SKM-1 (cell line): ENCODE measurements at regions not wholly inside any gene's neighbourhood (a gene's known extent, or its start where the extent isn't known, plus 50 kb on each side); places are given as distances from the start of the nearest gene placed in this dataset.

Source experiments
- DNase-seq: peaks from one replicate; lab custom pipeline; 2025; ENCODE audit not compliant: unreplicated experiment; lab: John Stamatoyannopoulos, UW

DNA sequence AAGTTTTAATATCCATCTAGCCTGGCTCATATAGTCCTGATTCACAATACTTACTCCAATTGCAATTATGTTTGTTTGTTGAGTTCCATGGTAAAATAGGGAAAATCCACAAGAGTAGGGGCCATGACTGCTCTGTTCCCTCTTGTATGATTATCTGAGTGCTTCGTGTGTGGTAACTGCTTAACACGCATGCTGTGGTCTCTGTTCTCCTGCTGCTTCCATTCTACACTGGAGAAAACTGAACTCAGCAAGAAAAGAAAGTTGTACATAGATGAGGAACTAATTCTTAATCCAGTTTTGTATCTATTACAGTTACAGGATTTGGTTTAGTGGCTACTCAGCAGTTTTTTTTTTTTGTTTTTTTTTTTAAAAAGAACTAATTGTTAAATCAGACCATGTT lies 223.0 kb upstream of the SATB1 start:
- DNase-seq = no peak

GRCh38 chr3:18645619-18646018 lies 220.5 kb upstream of the SATB1 start:
- no peak for DNase-seq

DNA sequence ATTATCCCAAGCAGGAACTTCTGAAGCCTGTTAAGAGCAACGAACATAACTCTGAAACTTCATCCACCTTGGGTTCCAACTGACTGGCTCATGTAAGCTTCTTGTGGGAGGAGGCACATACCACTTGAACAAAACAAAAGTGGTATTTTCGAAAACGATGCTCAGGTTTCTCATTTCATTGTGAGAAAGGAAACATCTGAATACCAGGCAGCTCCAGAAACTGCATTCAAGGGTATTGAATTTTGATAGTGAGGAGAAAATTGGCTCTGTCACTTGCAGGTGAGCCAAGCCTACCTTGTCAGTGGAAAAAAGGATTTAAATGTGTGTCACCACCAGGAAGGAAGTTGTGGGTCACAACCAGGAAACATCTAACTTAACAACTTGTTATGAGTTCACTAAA lies 218.1 kb upstream of the SATB1 start:
- no peak for DNase-seq

DNA sequence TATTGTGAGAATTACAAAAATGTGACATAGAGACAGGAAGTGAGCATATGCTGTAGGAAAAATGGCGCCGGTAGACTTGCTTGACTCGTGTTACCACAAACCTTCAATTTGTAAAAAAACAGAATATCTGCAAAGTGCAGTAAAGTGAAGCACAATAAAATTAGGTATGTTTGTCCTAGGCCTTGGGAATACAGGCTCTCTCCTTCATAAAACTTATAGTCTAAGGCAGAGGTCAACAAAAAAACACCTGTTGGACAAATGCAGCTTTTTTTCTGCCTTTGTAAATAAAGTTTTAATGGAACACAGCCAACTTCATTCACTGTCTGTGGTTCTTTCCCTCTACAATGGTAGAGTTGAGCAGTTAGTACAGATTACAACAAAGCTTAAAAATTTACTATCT lies 216.8 kb upstream of the SATB1 start:
- DNase-seq = no peak

DNA sequence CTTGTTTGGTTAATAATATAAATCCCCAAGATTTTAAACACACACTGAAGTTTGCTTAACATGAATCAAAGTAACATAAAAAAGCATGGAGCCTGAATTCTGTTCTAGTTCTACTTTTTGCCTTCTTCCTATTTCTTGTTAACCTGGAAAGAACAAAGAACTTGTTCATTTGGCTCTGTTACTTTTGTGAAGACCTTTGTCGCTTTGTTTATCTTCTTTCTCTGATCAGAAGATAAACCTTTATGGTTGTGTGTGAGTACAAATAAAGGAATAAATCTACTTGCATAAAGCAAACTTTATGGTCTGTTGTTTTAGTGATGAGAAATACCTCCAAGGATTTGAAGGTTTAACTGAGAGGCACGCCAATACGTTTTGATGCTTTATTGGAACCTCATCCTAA lies 210.1 kb upstream of the SATB1 start:
- DNase-seq = no peak

- no peak for DNase-seq
Measured at GRCh38 chr3:18634461-18634860, 209.3 kb upstream of the SATB1 start.

- no peak for DNase-seq
Measured at GRCh38 chr3:18633002-18633401, 207.9 kb upstream of the SATB1 start.

GRCh38 chr3:18630295-18630694 lies 205.2 kb upstream of the SATB1 start:
- DNase-seq = no peak

- DNase-seq = no peak
Measured at GRCh38 chr3:18625085-18625484, 199.9 kb upstream of the SATB1 start.

GRCh38 chr3:18623220-18623619 lies 198.1 kb upstream of the SATB1 start:
- DNase-seq = no peak

GRCh38 chr3:18618723-18619122 lies 193.6 kb upstream of the SATB1 start:
- no peak for DNase-seq

DNA sequence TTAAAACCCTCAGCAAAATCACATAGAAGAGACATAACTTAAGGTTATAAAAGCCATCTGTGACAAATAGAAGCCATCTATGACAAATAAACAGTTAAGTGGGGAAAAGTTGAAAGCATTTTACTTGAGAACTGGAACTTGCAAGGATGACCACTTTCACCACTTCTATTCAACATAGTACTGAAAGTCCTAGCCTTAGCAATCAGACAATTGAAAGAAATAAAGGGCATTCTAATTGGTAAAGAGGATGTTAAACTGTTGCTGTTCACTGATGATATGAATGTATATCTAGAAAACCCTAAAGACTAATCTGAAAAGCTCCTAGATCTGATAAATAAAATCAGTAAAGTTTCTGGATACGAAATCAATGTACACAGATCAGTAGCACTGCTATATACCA lies 186.9 kb upstream of the SATB1 start:
- DNase-seq = no peak

- DNase-seq = no peak
Measured at GRCh38 chr3:18609187-18609586, 184.0 kb upstream of the SATB1 start.

DNA sequence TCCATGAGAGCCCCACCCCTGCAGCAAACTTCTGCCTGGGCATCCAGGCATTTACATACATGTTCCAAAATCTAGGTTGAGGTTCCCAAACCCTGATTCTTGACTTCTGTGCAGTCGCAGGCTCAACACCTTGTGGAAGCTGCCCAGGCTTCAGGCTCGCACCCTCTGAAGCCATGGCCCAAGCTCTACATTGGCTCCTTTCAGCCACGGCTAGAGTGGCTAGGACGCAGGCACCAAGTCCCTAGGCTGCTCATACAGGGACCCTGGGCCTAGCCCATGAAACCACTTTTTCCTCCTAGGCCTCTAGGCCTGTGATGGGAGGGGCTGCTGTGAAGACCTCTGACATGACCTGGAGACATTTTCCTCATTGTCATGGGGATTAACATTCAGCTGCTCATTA lies 172.8 kb upstream of the SATB1 start:
- no peak for DNase-seq

- DNase-seq = no peak
Measured at GRCh38 chr3:18593231-18593630, 168.1 kb upstream of the SATB1 start.

- no peak for DNase-seq
Measured at GRCh38 chr3:18591120-18591519, 166.0 kb upstream of the SATB1 start.

GRCh38 chr3:18586076-18586475 lies 160.9 kb upstream of the SATB1 start:
- DNase-seq = no peak

GRCh38 chr3:18585004-18585968 lies 160.1 kb upstream of the SATB1 start:
- no peak for DNase-seq

DNA sequence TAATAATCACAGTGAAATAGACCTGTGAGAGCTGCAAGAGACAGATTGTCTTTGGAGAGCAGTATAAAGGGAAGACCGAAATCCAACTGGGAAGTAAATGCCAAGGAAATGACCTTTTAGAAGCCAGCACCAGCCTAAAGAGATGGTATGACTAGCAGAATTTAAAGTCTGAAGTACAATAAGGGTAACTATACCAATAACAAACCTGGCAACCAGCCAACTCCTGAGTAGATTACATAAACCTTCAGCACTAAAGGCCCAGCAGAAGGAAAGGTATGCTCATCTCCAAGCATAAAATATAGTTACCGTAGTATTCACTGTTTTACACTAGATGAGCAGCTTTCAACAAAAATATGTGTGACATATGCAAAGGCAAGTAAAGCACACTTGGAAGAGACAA lies 155.1 kb upstream of the SATB1 start:
- no peak for DNase-seq

DNA sequence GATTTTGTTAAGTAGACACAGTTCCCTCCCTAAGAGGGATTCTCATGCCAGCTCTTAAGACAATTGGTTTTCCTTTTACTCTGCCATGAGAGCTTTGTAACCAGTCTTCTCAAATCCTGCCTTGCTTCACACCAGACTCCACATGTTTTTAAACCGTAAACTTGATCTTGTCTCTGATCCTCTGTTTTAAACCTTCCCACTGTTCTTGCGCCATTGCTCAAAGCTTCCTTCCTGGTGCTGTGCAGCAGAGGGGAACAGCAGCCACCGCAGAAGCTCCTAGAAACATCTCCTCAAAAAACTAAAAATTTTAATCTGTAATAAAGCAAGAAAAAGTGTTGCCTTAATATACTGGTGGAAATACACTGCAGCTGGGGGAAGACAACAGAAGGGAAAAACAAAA lies 154.5 kb upstream of the SATB1 start:
- DNase-seq = peak; percentile 20

DNA sequence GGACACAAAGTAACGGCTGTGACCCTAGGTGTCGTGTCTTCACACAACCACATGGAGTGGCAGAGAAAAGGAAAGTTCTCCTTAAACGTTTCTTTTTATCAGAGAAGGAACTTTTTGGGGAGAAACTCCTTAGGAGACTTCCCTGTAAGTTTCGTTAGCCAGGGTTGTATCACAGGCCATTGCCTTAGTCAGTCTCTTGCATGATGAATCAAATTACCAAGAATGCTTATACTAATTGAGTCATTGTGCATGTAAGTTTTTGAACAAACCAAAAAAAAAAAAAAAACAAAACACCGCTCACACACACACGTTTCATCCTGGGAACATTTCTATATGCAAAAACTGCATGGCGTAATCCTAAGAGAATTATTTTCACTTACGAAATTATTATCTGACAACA lies 150.4 kb upstream of the SATB1 start:
- DNase-seq = no peak

- DNase-seq = no peak
Measured at GRCh38 chr3:18572809-18573208, 147.7 kb upstream of the SATB1 start.

DNA sequence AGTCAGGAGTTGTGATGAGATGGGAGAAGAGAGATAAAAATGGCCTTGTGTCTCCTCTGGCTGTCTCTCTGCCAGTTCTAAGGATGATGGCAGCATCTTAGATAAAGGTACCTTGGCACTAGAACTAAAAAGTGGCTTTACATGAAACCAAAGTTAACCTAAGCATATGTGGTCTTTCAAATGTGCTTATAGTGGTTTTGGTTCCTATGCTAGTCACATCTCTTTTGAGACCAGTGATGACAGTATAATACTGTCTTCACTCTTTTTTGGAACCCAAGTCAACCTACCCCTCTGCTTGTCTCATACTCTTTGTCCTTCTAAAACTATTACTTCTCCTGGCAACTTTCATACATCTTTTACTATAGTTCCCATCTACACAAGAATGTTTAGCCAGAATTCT lies 142.2 kb upstream of the SATB1 start:
- DNase-seq = no peak
